Activated CD8-positive, alpha-beta memory T cell treated with anti-CD3 and anti-CD28 coated beads, Interleukin-2, amount 50 U/mL, for 48 hours (primary cell): ENCODE measurements at regions not wholly inside any gene's neighbourhood (a gene's known extent, or its start where the extent isn't known, plus 50 kb on each side); places are given as distances from the start of the nearest gene placed in this dataset.

Source experiments
- DNase-seq: peaks from one replicate; pipeline ENCODE4 v3.0.0-alpha.2; 2020

GRCh38 chr15:69940441-69941300, 157.0 kb downstream of the TLE3 start:
- no peak for DNase-seq

GRCh38 chr15:69941301-69941605, 156.5 kb downstream of the TLE3 start:
- DNase-seq = no peak

GRCh38 chr15:69941706-69942495, 155.8 kb downstream of the TLE3 start:
- no peak for DNase-seq

GRCh38 chr15:69943637-69944036, 154.1 kb downstream of the TLE3 start:
- no peak for DNase-seq

- DNase-seq = no peak
Observed at GRCh38 chr15:69945729-69946128, 152.0 kb downstream of the TLE3 start.

DNA sequence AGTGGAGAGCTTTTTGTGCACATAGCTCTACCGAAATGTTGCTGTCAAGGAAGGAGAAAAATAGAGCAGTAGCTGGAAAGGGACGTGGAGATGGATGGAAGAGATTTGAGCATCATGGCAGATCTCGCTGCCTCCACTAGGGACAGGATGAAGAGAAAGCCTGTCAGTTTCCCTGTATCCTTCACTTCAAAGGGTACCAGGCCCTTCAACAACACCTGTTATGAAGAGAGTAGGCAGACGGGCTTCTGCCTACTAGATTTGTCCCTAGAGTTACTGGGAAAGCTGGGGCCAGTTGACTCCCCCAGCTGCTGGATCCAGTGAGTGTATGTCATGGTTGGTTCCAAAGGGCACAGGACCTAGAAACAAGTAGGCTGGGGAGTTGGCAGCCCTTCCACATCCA, 150.8 kb downstream of the TLE3 start:
- DNase-seq = no peak

GRCh38 chr15:69947394-69947793, 150.3 kb downstream of the TLE3 start:
- no peak for DNase-seq

DNA sequence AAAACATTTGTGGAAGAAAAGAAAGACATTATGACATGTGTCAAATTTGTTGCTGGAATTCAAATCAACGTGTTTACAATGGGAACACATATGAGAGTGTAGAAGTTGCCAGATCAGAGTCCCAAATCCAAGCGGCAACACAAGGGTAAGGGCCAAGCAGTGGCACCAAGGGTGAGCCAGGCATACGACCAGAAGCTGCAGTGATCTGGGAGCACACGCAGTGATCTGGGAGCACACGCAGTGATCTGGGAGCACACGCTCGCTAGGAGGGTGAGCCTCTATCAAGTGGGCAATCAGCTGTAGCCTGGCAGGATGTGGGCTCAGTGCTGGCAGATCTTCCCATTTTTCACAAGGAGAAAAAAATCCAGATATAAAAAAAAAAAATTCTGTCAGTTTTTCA, 148.2 kb downstream of the TLE3 start:
- no peak for DNase-seq

- no peak for DNase-seq
Observed at GRCh38 chr15:69951256-69951897, 146.3 kb downstream of the TLE3 start.

GRCh38 chr15:69951898-69952555, 145.7 kb downstream of the TLE3 start:
- DNase-seq = no peak

- DNase-seq = no peak
Observed at GRCh38 chr15:69953051-69953450, 144.7 kb downstream of the TLE3 start.

DNA sequence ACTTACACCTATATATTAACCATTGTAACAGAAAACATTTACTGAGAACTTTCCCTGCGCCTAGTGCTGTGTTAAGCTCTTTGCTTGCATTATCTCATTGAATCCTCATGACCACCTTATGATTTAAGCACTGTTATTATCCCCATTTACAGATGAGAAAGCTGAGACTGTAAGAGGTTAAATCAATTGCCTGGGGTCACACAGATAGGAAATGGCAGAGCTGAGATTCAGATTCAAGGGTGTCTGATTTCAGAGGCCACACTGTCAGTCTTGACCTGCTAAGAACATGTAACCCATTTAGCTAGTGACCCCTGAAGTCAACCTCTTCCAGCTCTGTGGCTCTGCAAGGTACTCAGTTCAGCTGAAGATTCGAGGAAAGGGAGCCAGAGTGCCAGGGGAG, 143.9 kb downstream of the TLE3 start:
- no peak for DNase-seq

DNA sequence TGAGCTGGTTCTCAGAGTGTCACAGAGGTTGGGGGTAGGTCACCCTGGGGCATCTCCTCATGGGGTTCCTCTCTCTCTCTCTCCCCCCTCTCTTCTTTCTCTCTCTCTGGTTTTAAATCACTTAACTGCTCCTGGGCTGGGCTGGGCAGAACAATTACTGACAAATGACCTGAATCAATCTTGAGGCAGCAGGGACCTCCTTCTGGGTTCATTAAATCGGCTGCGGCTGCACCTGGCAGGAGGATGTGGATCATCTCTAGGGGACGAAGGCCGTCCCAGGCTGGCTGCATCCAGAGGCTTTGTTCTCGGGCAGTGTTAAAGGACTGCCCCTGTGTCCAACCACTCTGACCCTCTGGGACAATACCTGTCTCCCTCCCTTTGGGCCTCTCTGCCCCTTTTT, 143.1 kb downstream of the TLE3 start:
- DNase-seq = no peak

GRCh38 chr15:69955240-69955894, 142.3 kb downstream of the TLE3 start:
- DNase-seq = no peak

GRCh38 chr15:69956417-69956816, 141.3 kb downstream of the TLE3 start:
- DNase-seq = no peak

- DNase-seq = no peak
Observed at GRCh38 chr15:69957175-69957574, 140.5 kb downstream of the TLE3 start.

DNA sequence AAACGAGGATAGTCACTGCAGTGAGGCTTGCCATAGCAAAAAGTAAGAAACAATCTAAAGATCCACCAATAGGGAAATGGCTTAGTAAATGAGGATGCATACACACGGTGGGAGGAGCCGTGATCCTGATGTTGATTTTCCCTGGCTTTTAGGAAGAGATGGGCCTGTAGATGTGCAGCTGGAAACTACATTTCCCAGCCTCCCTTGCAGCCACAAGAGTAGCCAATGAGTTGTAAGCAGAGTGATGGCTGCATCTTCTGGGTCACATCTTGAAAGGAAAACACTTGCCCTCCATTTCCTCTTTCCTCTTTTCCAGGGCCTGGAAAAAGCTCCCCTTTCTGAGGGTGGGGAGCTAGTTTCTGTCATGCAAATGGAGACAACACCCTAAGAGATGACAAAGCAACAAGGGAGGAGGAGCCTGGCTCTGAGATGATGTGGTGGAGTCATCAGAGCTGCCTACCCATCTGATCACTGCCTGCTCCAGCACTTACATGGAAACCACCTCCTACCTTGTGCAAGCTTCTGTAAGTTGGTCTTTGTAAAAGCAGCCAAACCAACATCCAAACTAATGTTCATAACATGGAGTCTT, 139.1 kb downstream of the TLE3 start:
- DNase-seq = no peak

DNA sequence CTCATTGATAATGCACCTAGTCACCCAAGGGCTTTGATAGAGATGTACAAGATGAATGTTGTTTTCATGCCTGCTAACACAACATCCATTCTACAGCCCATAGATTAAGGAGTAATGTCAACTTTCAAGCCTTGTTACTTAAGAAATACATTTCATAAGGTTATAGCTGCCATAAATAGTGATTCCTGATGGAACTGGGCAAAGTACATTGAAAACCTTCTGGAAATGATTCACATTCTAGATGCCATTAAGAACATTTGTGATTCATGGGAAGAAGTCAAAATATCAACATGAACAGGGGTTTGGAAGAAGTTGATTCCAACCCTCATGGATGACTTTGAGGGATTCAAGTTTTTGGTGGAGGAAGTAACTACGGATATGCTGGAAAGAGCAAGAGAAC, 135.2 kb downstream of the TLE3 start:
- no peak for DNase-seq

DNA sequence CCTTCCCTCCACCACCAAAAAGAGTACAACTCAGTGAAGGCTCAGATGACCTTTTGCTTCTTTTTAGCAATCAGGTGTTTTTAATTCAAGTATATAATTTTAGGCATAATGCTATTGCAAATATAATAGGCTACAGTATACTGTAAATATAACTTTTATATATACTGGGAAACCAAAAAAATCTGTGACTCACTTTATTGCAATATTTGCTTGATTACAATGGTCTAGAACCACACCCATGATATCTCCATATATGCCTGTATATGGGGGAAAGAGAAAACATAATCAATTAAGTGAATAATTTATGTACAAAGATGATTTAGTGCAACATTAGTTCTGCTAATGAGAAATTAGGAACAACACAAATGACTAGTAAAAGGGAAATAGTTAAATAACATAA, 134.3 kb downstream of the TLE3 start:
- DNase-seq = no peak

DNA sequence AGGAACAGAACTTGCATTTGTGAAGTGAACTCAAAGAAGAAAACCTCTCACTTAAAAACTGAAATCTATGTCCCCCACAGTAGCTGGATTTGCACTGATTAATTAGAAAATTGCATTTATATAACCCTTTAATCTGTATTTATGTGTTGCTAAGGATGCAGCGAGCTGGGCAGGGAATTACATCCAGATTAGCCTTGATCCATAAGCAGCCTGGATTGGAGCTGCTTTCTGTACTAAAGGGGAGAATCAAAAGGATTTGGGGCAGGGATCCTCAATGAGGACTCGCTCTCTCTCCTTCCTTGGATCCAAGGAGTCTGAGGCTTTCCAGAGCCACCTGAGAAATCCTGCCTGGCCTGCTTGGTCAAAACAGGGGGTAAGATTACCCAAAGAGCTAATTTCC, 125.9 kb downstream of the TLE3 start:
- DNase-seq = no peak

DNA sequence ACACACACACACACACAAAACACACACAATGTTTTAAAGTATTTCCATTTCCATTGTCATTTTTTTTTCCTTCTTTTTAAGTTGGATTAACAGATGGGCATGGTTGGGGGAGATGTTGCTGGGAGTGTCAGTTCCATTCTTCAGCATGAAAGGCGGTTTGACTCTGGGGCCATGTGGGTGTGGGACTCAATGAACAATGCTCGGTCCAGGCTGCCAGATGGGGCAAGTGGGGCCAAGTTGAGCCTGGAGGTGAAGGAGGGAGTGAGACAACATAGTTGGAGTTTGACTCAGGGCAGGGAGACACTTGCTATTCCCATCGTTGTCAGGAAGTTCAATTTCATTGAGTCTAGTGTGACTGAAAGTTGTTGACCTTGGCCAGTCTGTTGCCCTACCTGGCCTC, 125.3 kb downstream of the TLE3 start:
- no peak for DNase-seq

GRCh38 chr15:69973102-69973714, 124.5 kb downstream of the TLE3 start:
- DNase-seq = no peak
